ENCODE measurements at regions not wholly inside any gene's neighbourhood (a gene's known extent, or its start where the extent isn't known, plus 50 kb on each side); places are given as distances from the start of the nearest gene placed in this dataset.

DNA sequence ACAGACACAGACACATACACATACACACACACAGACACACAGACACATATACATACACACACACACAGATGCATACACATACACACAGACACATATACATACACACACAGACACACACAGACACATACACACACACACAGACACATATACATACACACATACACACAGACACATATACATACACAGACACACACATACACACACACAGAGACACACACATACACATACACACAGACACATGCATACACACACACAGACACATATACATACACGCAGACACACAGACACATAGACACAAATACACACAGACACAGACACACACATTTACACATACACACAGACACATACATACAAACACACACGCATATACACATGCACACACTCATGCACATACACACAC lies 81.5 kb upstream of the ARL4C start:
- Histone ChIP-seq H3K14ac (ENCODE audit: insufficient read length) (no peak overlapping the region), H3K27ac (ENCODE audit: low read depth, low read length) (no peak overlapping the region), H2BK20ac (ENCODE audit: low read length) (peak overlapping the region; percentile 24; the same call in 1 of the 2 replicates), H2BK15ac (ENCODE audit: low read length) (peak overlapping the region; percentile 93), H4K8ac (ENCODE audit: extremely low read depth, insufficient read depth, low read length) (no peak overlapping the region), H3K79me2 (ENCODE audit: control insufficient read depth in 1 of 2, insufficient read depth in 2 of 2, low read length in 2 of 2) (no peaks in the 10 kb centered on the region), H3K4me2 (ENCODE audit: insufficient read depth in 1 of 2, low read depth in 2 of 2, low read length in 2 of 2) (no peak overlapping the region), H4K20me1 (replicated peaks in 1 of 2; ENCODE audit: control insufficient read depth in 1 of 2, insufficient read depth in 2 of 2, low read length in 2 of 2) (peaks cover 0 to 4% of the 10 kb centered on the region in 2 experiments), H2BK5ac (ENCODE audit: low read depth, low read length) (peak overlapping the region; percentile 26; the same call in 1 of the 2 replicates), H3K4me1 (replicated peaks in 1 of 4; ENCODE audit: control insufficient read depth in 3 of 4, insufficient read depth in 4 of 4, low read length in 3 of 4) (peaks cover 0 to 16% (median 11%) of the 10 kb centered on the region in 4 experiments; a peak in 4 of 7 replicates), H3K4ac (replicated peaks; ENCODE audit: insufficient read length, low read depth, low read length) (peak overlapping the region; percentile 32), H2BK120ac (replicated peaks; ENCODE audit: low read depth, low read length) (no peak overlapping the region), H2AFZ (ENCODE audit: low read length) (no peak overlapping the region), H4K91ac (replicated peaks; ENCODE audit: insufficient read length, low read length) (peak overlapping the region; percentile 54), H4K5ac (ENCODE audit: insufficient read length, low read depth, low read length) (no peak overlapping the region), H2BK12ac (ENCODE audit: low read depth, low read length) (peak overlapping the region; percentile 86; the same call in 1 of the 2 replicates), H3K23me2 (ENCODE audit: low read depth, low read length) (peaks cover 5% of the 10 kb centered on the region; the same call in 1 of the 2 replicates), H3K56ac (replicated peaks; ENCODE audit: insufficient read length, low read depth, low read length) (peak overlapping the region; percentile 90), H3K36me3 (ENCODE audit: control insufficient read depth in 2 of 4, insufficient read depth in 4 of 4, low read length in 3 of 4) (no peaks in the 10 kb centered on the region), H3K9ac (replicated peaks in 1 of 4; ENCODE audit: extremely low read depth in 1 of 4, low read depth in 3 of 4, low read length in 3 of 4) (no peak overlapping the region), H3K79me1 (ENCODE audit: low read depth, low read length) (no peaks in the 10 kb centered on the region; the same call in 1 of the 2 replicates), H3K9me3 (ENCODE audit: insufficient read depth in 2 of 2, low read depth in 1 of 2, low read length in 1 of 2) (no peaks in the 10 kb centered on the region; a peak in 1 of 4 replicates), H3K23ac (ENCODE audit: insufficient read length) (no peak overlapping the region), H3K4me3 (ENCODE audit: extremely low read depth in 1 of 4, insufficient read depth in 2 of 4, low read depth in 3 of 4, low read length in 4 of 4) (no peak overlapping the region), H2AK5ac (ENCODE audit: low read depth, low read length) (no peak overlapping the region), H3K18ac (ENCODE audit: extremely low read depth, low read length) (no peak overlapping the region), H3K27me3 (replicated peaks in 1 of 4; ENCODE audit: control insufficient read depth in 3 of 4, extremely low read depth in 1 of 4, insufficient read depth in 3 of 4, low read length in 3 of 4) (no peaks in the 10 kb centered on the region; a peak in 1 of 7 replicates)
- ChIA-PET CTCF (ENCODE audit: partially characterized antibody) (interaction anchor here (0.6 to 3.2 kb wide), 2 partner anchors 11 to 13 kb away, joined by 4 to 15 read pairs; no protein-coding TSS in a partner anchor), POLR2A (ENCODE audit: partially characterized antibody) (no interaction called here)
- no peak for FAIRE-seq
- WGBS, 2 experiments (ENCODE audit: extremely low coverage in 1 of 2, insufficient coverage in 1 of 2, insufficient read length in 1 of 2, insufficient replicate concordance in 2 of 2, low coverage in 1 of 2, low lambda C conversion rate in 2 of 2, missing lambda C conversion rate in 1 of 2): 90% methylated on average over 2 of the region's 2 CpGs; no CpG with 5 or more reads in 1 of the 2 experiments
- no peak for DNase-seq (ENCODE audit: low read depth in 1 of 2, low spot score in 2 of 2)
- TF ChIP-seq TAF1 (IDR thresholded peaks at IDR 0.05; ENCODE audit: low read depth, low read length) (no peak), ZNF274 (IDR thresholded peaks at IDR 0.05; ENCODE audit: borderline replicate concordance, extremely low read depth, low read length) (no peak), PHF8 (conservative IDR thresholded peaks at IDR 0.05; ENCODE audit: low read depth, low read length) (no peak), BCL11A (IDR thresholded peaks at IDR 0.05; ENCODE audit: low read depth in 2 of 2, low read length in 2 of 2) (no peak), E2F6 (IDR thresholded peaks at IDR 0.05) (no peak), EZH2 (IDR thresholded peaks at IDR 0.05; ENCODE audit: low read depth, low read length, severe bottlenecking) (no peak), SP1 (IDR thresholded peaks at IDR 0.05; ENCODE audit: low read depth, low read length) (no peak), CEBPB (IDR thresholded peaks at IDR 0.05; ENCODE audit: low read depth, low read length) (no peak), TBP (IDR thresholded peaks at IDR 0.05; ENCODE audit: low read depth, low read length) (no peak), CHD2 (IDR thresholded peaks at IDR 0.05; ENCODE audit: low read length) (no peak), NRF1 (IDR thresholded peaks at IDR 0.05; ENCODE audit: low read depth, low read length) (no peak), KDM5A (IDR thresholded peaks at IDR 0.05; ENCODE audit: low read length) (no peak), TAF7 (optimal IDR thresholded peaks at IDR 0.05; ENCODE audit: borderline replicate concordance, low read depth, low read length) (no peak), SUZ12 (IDR thresholded peaks at IDR 0.05; ENCODE audit: low read length) (no peak), EGR1 (IDR thresholded peaks at IDR 0.05; ENCODE audit: borderline replicate concordance, low read depth, low read length) (no peak)
